Effector memory CD8-positive, alpha-beta T cell (primary cell): ENCODE measurements at regions not wholly inside any gene's neighbourhood (a gene's known extent, or its start where the extent isn't known, plus 50 kb on each side); places are given as distances from the start of the nearest gene placed in this dataset.

ENCODE experiments used
- ATAC-seq: fragments of 150-1000 bp; cut with Tn5 transposase; replicated peaks from 2 replicates; pipeline ENCODE4 v1.10.0; 2021; ENCODE audit warnings: mild to moderate bottlenecking, moderate library complexity
- DNase-seq, 3 experiments: peaks; one replicate each; pipeline ENCODE4 v3.0.0; 2021
- H3K27ac Mint-ChIP-seq, 2 donors: one replicate each; pipeline ENCODE4 v1.8.0; 2022; ENCODE audit warnings: mild to moderate bottlenecking in 2 of 2, mixed read lengths in 2 of 2, moderate library complexity in 2 of 2
- H3K27me3 Mint-ChIP-seq, 2 donors: one replicate each; pipeline ENCODE4 v1.8.0; 2022; ENCODE audit warnings: mixed read lengths in 2 of 2
- H3K36me3 Mint-ChIP-seq: one replicate; pipeline ENCODE4 v1.8.0; 2022; ENCODE audit warnings: mild to moderate bottlenecking, moderate library complexity, mixed read lengths; ENCODE audit not compliant: insufficient read depth
- H3K4me1 Mint-ChIP-seq, 2 donors: one replicate each; pipeline ENCODE4 v1.8.0; 2022; ENCODE audit warnings: low read depth in 2 of 2, mixed read lengths in 2 of 2
- H3K4me3 Mint-ChIP-seq, 2 donors: one replicate each; pipeline ENCODE4 v1.8.0; 2022; ENCODE audit warnings: mild to moderate bottlenecking in 2 of 2, mixed read lengths in 2 of 2, moderate library complexity in 2 of 2
- H3K9me3 Mint-ChIP-seq, 2 donors: one replicate each; pipeline ENCODE4 v1.8.0; 2022; ENCODE audit warnings: mixed read lengths in 2 of 2

- no peak for ATAC-seq
- Mint-ChIP-seq H3K36me3 (no peaks in the 10 kb centered on the region), H3K27me3 (no peaks in the 10 kb centered on the region), H3K4me1 (peaks cover 0 to 6% of the 10 kb centered on the region in 2 donors), H3K27ac (peak overlapping the region in 1 of 2 donors; percentile 9), H3K4me3 (peak overlapping the region; percentile 4 to 24), H3K9me3 (no peaks in the 10 kb centered on the region)
- DNase-seq: no peak
Measured at GRCh38 chr3:106215047-106215446, 346.2 kb upstream of the CBLB start.

DNA sequence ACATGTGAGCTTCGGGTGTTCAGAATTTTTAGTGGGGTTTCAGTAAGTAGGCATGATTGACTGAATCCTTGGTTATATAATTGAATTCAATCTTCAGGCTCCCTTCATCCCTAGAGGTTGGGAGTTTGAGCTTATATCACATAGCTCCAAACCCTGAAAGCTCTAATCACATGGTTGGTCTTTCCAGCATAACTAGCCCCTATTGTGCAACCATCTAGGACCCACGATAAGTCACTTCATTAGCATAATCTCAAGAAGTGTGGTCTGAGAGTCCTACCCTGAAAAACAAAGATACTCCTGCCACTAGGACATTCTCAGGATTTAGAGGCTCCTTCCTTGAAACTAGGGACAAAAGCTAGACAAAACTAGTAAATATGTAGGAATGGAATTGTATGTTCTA is 348.9 kb upstream of the CBLB start:
- Mint-ChIP-seq H3K27me3 (no peaks in the 10 kb centered on the region), H3K4me3 (no peak overlapping the region), H3K36me3 (no peaks in the 10 kb centered on the region), H3K9me3 (peaks cover 1 to 8% of the 10 kb centered on the region in 2 donors), H3K27ac (no peak overlapping the region), H3K4me1 (peaks cover 4% of the 10 kb centered on the region in 2 donors)
- DNase-seq (no peak), ATAC-seq (no peak)

- peak overlapping the region in 1 of 2 donors; percentile 30 for H3K27ac Mint-ChIP-seq
Measured at GRCh38 chr3:106227068-106227467, 358.3 kb upstream of the CBLB start.

GRCh38 chr3:106228271-106228670 is 359.5 kb upstream of the CBLB start:
- no peak overlapping the region for H3K4me3 Mint-ChIP-seq
- H3K27me3 Mint-ChIP-seq: no peaks in the 10 kb centered on the region
- no peaks in the 10 kb centered on the region for H3K36me3 Mint-ChIP-seq

More at GRCh38 chr3:106227068-106227467, 358.3 kb upstream of the CBLB start:
- peaks cover 4 to 10% of the 10 kb centered on the region in 2 donors for H3K9me3 Mint-ChIP-seq
- no peaks in the 10 kb centered on the region for H3K36me3 Mint-ChIP-seq
- H3K4me3 Mint-ChIP-seq: no peak overlapping the region
- peaks cover 11 to 18% of the 10 kb centered on the region in 2 donors for H3K4me1 Mint-ChIP-seq
- DNase-seq (no peak), ATAC-seq (peak; percentile 55)
- H3K27me3 Mint-ChIP-seq: no peaks in the 10 kb centered on the region

DNA sequence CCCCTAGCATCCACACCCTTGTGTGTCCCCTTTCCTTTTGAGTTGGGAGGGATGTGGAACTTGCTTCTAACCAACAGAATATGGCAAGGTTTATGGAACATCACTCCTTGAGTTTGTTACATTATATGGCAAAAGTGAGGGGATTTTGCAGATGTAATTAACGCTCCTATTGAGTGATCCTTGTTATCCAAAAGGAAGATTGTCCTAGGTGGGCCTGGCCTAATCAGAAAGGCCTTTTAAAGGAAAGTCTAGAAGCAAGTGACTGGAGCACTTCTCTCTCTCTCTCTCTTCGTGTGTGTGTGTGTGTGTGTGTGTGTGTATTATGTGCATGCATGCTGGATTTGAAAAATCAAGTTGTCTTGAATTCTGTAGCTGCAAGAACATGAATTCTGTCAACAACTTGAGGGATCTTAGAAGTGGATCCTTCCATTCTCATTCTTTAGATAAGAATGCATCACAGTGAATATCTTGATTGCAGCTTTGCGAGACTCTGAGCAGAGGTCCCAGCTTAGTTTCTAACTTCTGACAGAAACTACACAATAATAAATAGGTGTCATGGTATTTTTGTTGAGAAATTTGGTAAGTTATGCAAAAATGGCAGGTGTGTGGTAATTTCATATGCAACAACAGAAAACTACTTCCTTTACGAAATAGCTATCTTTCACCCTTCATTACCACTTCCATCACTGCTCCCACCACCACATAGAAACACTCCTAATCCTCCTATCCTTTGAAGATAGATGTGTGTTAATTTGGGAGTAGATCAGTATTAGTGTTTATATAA is 360.9 kb upstream of the CBLB start:
- H3K27me3 Mint-ChIP-seq: no peaks in the 10 kb centered on the region
- H3K27ac Mint-ChIP-seq: no peak overlapping the region
- H3K4me3 Mint-ChIP-seq: no peak overlapping the region
- ATAC-seq (no peak), DNase-seq (no peak)
- no peaks in the 10 kb centered on the region for H3K36me3 Mint-ChIP-seq
- peaks cover 11 to 22% of the 10 kb centered on the region in 2 donors for H3K4me1 Mint-ChIP-seq
- H3K9me3 Mint-ChIP-seq: no peaks in the 10 kb centered on the region

More at GRCh38 chr3:106228271-106228670, 359.5 kb upstream of the CBLB start:
- DNase-seq (no peak), ATAC-seq (no peak)
- peaks cover 0 to 4% of the 10 kb centered on the region in 2 donors for H3K9me3 Mint-ChIP-seq
- H3K27ac Mint-ChIP-seq: peak overlapping the region; percentile 41 to 64
- H3K4me1 Mint-ChIP-seq: peaks cover 11 to 18% of the 10 kb centered on the region in 2 donors

DNA sequence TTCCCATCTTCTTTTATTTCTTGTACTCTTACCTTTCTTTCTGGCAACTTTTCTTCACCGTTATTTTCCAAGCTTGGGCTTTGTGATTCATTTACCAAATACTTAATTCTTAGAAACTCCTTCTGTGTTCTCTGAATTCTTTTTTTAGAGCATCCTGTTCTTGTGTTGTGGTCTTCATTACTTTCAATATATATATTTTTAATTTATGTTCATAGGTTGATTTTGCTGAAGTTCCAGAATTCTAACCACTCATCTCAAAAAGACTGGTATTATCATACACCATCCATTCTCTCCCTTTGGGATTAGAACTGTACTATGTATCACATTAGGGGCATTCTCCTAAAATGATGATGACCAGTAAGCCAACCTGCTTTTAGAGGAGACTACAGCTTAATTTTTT is 362.3 kb upstream of the CBLB start:
- no peaks in the 10 kb centered on the region for H3K9me3 Mint-ChIP-seq
- H3K4me3 Mint-ChIP-seq: peak overlapping the region; percentile 35 to 61
- ATAC-seq: no peak
- H3K27ac Mint-ChIP-seq: peak overlapping the region; percentile 42 to 49
- H3K36me3 Mint-ChIP-seq: no peaks in the 10 kb centered on the region
- DNase-seq: no peak
- H3K4me1 Mint-ChIP-seq: peaks cover 11 to 23% of the 10 kb centered on the region in 2 donors
- no peaks in the 10 kb centered on the region for H3K27me3 Mint-ChIP-seq

- Mint-ChIP-seq H3K9me3 (no peaks in the 10 kb centered on the region), H3K4me3 (no peak overlapping the region), H3K36me3 (no peaks in the 10 kb centered on the region), H3K4me1 (peaks cover 11 to 23% of the 10 kb centered on the region in 2 donors), H3K27ac (no peak overlapping the region), H3K27me3 (no peaks in the 10 kb centered on the region)
- ATAC-seq (no peak), DNase-seq (no peak)
Measured at GRCh38 chr3:106232956-106233355, 364.1 kb upstream of the CBLB start.

GRCh38 chr3:106239195-106239697 is 370.4 kb upstream of the CBLB start:
- Mint-ChIP-seq H3K27ac (no peak overlapping the region), H3K4me3 (no peak overlapping the region), H3K27me3 (no peaks in the 10 kb centered on the region), H3K9me3 (no peaks in the 10 kb centered on the region), H3K4me1 (peaks cover 0 to 8% of the 10 kb centered on the region in 2 donors), H3K36me3 (no peaks in the 10 kb centered on the region)
- ATAC-seq (no peak), DNase-seq (no peak)

DNA sequence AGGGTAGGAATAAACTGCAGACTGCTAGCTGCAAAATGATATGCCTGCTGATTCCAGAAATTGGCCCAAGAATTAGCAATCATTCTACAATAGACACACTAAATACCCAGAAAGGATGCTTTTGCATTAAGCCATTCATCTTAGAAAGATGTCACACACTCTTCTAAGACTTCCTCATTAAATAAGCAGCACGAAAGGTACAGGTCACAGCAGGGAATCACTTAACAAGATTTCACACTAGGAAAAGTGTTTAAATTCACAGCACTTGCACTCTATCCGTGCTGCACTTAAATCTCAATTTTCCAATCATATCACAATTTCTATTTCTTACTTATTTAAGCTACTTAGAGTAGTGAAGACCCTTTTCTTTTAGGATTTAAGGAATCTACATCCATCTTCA is 372.8 kb upstream of the CBLB start:
- no peaks in the 10 kb centered on the region for H3K9me3 Mint-ChIP-seq
- no peaks in the 10 kb centered on the region for H3K36me3 Mint-ChIP-seq
- H3K27ac Mint-ChIP-seq: no peak overlapping the region
- H3K4me3 Mint-ChIP-seq: no peak overlapping the region
- H3K27me3 Mint-ChIP-seq: no peaks in the 10 kb centered on the region
- ATAC-seq: no peak
- no peak for DNase-seq
- H3K4me1 Mint-ChIP-seq: peaks cover 0 to 3% of the 10 kb centered on the region in 2 donors

DNA sequence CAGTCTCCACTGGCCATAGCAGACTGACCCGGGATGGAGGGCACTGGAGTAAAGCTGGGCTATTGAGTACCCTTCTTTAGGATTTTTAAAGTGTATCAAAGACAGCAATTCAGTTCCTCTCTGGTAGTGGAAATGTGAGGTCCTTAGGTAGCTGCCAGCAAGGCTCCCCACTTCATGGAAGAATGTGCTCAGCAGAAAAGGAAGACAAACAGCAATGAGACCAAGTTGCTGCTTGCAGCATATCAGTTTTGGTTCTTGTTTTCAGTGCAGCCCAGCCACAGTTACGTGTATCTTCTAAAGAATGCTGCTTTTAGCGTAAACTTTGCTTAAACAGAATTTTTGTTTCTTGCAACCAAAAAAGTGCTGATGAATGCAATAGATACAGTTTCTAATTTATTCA is 374.0 kb upstream of the CBLB start:
- Mint-ChIP-seq H3K4me3 (no peak overlapping the region), H3K36me3 (no peaks in the 10 kb centered on the region), H3K9me3 (no peaks in the 10 kb centered on the region), H3K27me3 (no peaks in the 10 kb centered on the region), H3K27ac (no peak overlapping the region), H3K4me1 (peaks cover 0 to 3% of the 10 kb centered on the region in 2 donors)
- ATAC-seq (no peak), DNase-seq (no peak)

GRCh38 chr3:106245400-106245799 is 376.6 kb upstream of the CBLB start:
- ATAC-seq: no peak
- no peaks in the 10 kb centered on the region for H3K4me1 Mint-ChIP-seq
- no peaks in the 10 kb centered on the region for H3K36me3 Mint-ChIP-seq
- no peak overlapping the region for H3K4me3 Mint-ChIP-seq
- no peak overlapping the region for H3K27ac Mint-ChIP-seq
- H3K27me3 Mint-ChIP-seq: no peaks in the 10 kb centered on the region
- peaks cover 0 to 1% of the 10 kb centered on the region in 2 donors for H3K9me3 Mint-ChIP-seq
- DNase-seq: no peak

DNA sequence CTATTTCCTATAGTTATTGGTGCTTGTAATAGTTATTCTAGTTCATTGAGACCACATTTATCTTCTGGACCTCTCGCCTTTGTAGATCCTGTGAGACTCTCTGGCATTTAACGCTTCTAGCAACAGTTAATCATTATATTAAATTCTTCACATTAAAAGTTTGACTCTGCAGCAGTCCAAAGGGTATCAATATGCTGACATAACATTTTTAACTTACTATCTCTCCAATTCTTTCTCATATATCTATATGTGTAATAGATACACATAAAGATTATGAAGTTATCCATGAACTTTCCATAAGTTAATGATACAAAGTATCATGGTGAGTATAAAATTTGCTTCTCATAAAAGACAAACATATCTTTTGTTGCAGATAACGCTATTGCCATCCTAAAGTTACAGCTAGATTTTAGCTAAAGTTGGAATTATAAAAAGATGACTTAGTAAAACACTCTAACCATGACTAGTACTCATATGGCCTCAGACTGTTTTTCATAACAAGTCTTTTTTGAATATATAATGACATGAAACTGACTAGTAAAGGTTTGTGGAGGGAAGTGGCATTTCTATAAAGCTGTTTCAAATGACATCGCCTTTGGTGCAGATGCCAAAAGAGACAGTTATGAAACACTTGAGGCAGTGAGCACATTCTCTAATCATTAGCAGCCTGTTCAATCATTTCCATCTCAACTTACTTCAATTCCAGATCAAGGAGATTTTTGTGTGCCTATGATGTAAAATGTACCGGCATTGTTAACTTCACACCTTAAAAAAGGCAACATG is 379.3 kb upstream of the CBLB start:
- Mint-ChIP-seq H3K4me1 (peaks cover 0 to 7% of the 10 kb centered on the region in 2 donors), H3K27me3 (no peaks in the 10 kb centered on the region), H3K27ac (no peak overlapping the region), H3K9me3 (peaks cover 1 to 7% of the 10 kb centered on the region in 2 donors), H3K36me3 (peaks cover 4% of the 10 kb centered on the region), H3K4me3 (no peak overlapping the region)
- ATAC-seq (no peak), DNase-seq (no peak)

- no peak overlapping the region for H3K4me3 Mint-ChIP-seq
- H3K27ac Mint-ChIP-seq: no peak overlapping the region
- H3K9me3 Mint-ChIP-seq: peaks cover 1 to 7% of the 10 kb centered on the region in 2 donors
- ATAC-seq (no peak), DNase-seq (no peak)
- peaks cover 0 to 7% of the 10 kb centered on the region in 2 donors for H3K4me1 Mint-ChIP-seq
- no peaks in the 10 kb centered on the region for H3K27me3 Mint-ChIP-seq
- peaks cover 4% of the 10 kb centered on the region for H3K36me3 Mint-ChIP-seq
Measured at GRCh38 chr3:106249159-106249558, 380.3 kb upstream of the CBLB start.
